ENCODE measurements at regions not wholly inside any gene's neighbourhood (a gene's known extent, or its start where the extent isn't known, plus 50 kb on each side); places are given as distances from the start of the nearest gene placed in this dataset.

- Mint-ChIP-seq H3K9me3 (ENCODE audit: unreplicated experiment) (no peaks in the 10 kb centered on the region), H3K27ac (ENCODE audit: unreplicated experiment) (no peak overlapping the region), H3K27me3 (ENCODE audit: unreplicated experiment) (peaks cover 2% of the 10 kb centered on the region), H3K36me3 (ENCODE audit: low read depth, unreplicated experiment) (no peaks in the 10 kb centered on the region), H3K4me3 (ENCODE audit: unreplicated experiment) (no peak overlapping the region), H3K4me1 (ENCODE audit: unreplicated experiment) (no peaks in the 10 kb centered on the region)
- no peak for TF ChIP-seq CTCF (IDR thresholded peaks at IDR 0.05; ENCODE audit: unreplicated experiment)
- no peak for DNase-seq (ENCODE audit: low spot score)
Measured at GRCh38 chr3:106930086-106930485, 447.2 kb upstream of the CCDC54 start.

- Mint-ChIP-seq H3K36me3 (ENCODE audit: low read depth, unreplicated experiment) (no peaks in the 10 kb centered on the region), H3K4me1 (ENCODE audit: unreplicated experiment) (no peaks in the 10 kb centered on the region), H3K4me3 (ENCODE audit: unreplicated experiment) (no peak overlapping the region), H3K27ac (ENCODE audit: unreplicated experiment) (no peak overlapping the region), H3K27me3 (ENCODE audit: unreplicated experiment) (peaks cover 2% of the 10 kb centered on the region), H3K9me3 (ENCODE audit: unreplicated experiment) (no peaks in the 10 kb centered on the region)
- DNase-seq (ENCODE audit: low spot score) = no peak
- TF ChIP-seq CTCF (IDR thresholded peaks at IDR 0.05; ENCODE audit: unreplicated experiment) = no peak
Measured at GRCh38 chr3:106931904-106932303, 445.3 kb upstream of the CCDC54 start.

GRCh38 chr3:106936337-106936736 is 440.9 kb upstream of the CCDC54 start:
- H3K27ac Mint-ChIP-seq (ENCODE audit: unreplicated experiment) = no peak overlapping the region
- H3K36me3 Mint-ChIP-seq (ENCODE audit: low read depth, unreplicated experiment) = peaks cover 3% of the 10 kb centered on the region
- no peak for TF ChIP-seq CTCF (IDR thresholded peaks at IDR 0.05; ENCODE audit: unreplicated experiment)
- H3K4me1 Mint-ChIP-seq (ENCODE audit: unreplicated experiment) = no peaks in the 10 kb centered on the region
- DNase-seq (ENCODE audit: low spot score) = no peak
- H3K9me3 Mint-ChIP-seq (ENCODE audit: unreplicated experiment) = peaks cover 4% of the 10 kb centered on the region
- H3K27me3 Mint-ChIP-seq (ENCODE audit: unreplicated experiment) = no peaks in the 10 kb centered on the region
- H3K4me3 Mint-ChIP-seq (ENCODE audit: unreplicated experiment) = no peak overlapping the region

GRCh38 chr3:106942051-106942450 is 435.2 kb upstream of the CCDC54 start:
- no peak overlapping the region for H3K27ac Mint-ChIP-seq (ENCODE audit: unreplicated experiment)
- no peak for TF ChIP-seq CTCF (IDR thresholded peaks at IDR 0.05; ENCODE audit: unreplicated experiment)
- H3K4me3 Mint-ChIP-seq (ENCODE audit: unreplicated experiment) = no peak overlapping the region
- H3K4me1 Mint-ChIP-seq (ENCODE audit: unreplicated experiment) = no peaks in the 10 kb centered on the region
- peaks cover 3% of the 10 kb centered on the region for H3K36me3 Mint-ChIP-seq (ENCODE audit: low read depth, unreplicated experiment)
- no peaks in the 10 kb centered on the region for H3K27me3 Mint-ChIP-seq (ENCODE audit: unreplicated experiment)
- no peak for DNase-seq (ENCODE audit: low spot score)
- H3K9me3 Mint-ChIP-seq (ENCODE audit: unreplicated experiment) = peaks cover 4% of the 10 kb centered on the region

- Mint-ChIP-seq H3K4me1 (ENCODE audit: unreplicated experiment) (no peaks in the 10 kb centered on the region), H3K4me3 (ENCODE audit: unreplicated experiment) (no peak overlapping the region), H3K36me3 (ENCODE audit: low read depth, unreplicated experiment) (peaks cover 3% of the 10 kb centered on the region), H3K27me3 (ENCODE audit: unreplicated experiment) (no peaks in the 10 kb centered on the region), H3K27ac (ENCODE audit: unreplicated experiment) (no peak overlapping the region), H3K9me3 (ENCODE audit: unreplicated experiment) (peaks cover 4% of the 10 kb centered on the region)
- no peak for TF ChIP-seq CTCF (IDR thresholded peaks at IDR 0.05; ENCODE audit: unreplicated experiment)
- DNase-seq (ENCODE audit: low spot score) = no peak
Measured at GRCh38 chr3:106943071-106943470, 434.2 kb upstream of the CCDC54 start.

All from endothelial cell (in vitro differentiated cells).